Trophoblast cell (in vitro differentiated cells and primary cell): ENCODE measurements at regions not wholly inside any gene's neighbourhood (a gene's known extent, or its start where the extent isn't known, plus 50 kb on each side); places are given as distances from the start of the nearest gene placed in this dataset.
"Not testable (repeated sequence)": the region's sequence is repeated elsewhere in the genome, so short reads cannot be mapped to it uniquely, and the experiment has no call there.

ENCODE experiments used
- DNase-seq, 2 donors: peaks; one replicate each; pipeline ENCODE4 v3.0.0-alpha.2; 2016
- H2AFZ ChIP-seq: 2 replicates; pipeline ENCODE4 v1.6.1; 2013; ENCODE audit warnings: low read length, moderate library complexity, mild to moderate bottlenecking; ENCODE audit not compliant: insufficient read depth, poor library complexity
- H2AK5ac ChIP-seq: 2 replicates; pipeline ENCODE4 v1.6.1; 2013; ENCODE audit warnings: mild to moderate bottlenecking, low read length
- H2BK120ac ChIP-seq: 2 replicates; pipeline ENCODE4 v1.6.1; 2013; ENCODE audit warnings: low read length, mild to moderate bottlenecking, moderate library complexity; ENCODE audit not compliant: insufficient read depth, poor library complexity
- H2BK12ac ChIP-seq: 2 replicates; pipeline ENCODE4 v1.6.1; 2013; ENCODE audit warnings: mild to moderate bottlenecking, low read length, moderate library complexity
- H2BK5ac ChIP-seq: 2 replicates; pipeline ENCODE4 v1.6.1; 2013; ENCODE audit warnings: low read length, low read depth, moderate library complexity, mild to moderate bottlenecking; ENCODE audit not compliant: poor library complexity
- H3K14ac ChIP-seq: 2 replicates; pipeline ENCODE4 v1.6.1; 2013; ENCODE audit warnings: mild to moderate bottlenecking, low read length
- H3K18ac ChIP-seq: 2 replicates; pipeline ENCODE4 v1.6.1; 2013; ENCODE audit warnings: mild to moderate bottlenecking, low read length
- H3K23ac ChIP-seq: 2 replicates; pipeline ENCODE4 v1.6.1; 2013; ENCODE audit warnings: low read length
- H3K27ac ChIP-seq: 2 replicates; pipeline ENCODE4 v1.5.1; 2013; ENCODE audit warnings: low read depth, mild to moderate bottlenecking, inconsistent platforms, low read length, moderate library complexity
- H3K27me3 ChIP-seq: 2 replicates; pipeline ENCODE4 v1.6.1; 2013; ENCODE audit warnings: inconsistent platforms, mild to moderate bottlenecking, low read length, moderate library complexity; ENCODE audit not compliant: insufficient read depth
- H3K36me3 ChIP-seq, 2 experiments: 1 replicate in 1 of 2; 2 replicates in 1 of 2; pipeline ENCODE4 v1.6.1; 2013; ENCODE audit warnings: low read length in 2 of 2, mild to moderate bottlenecking in 2 of 2, moderate library complexity in 1 of 2; ENCODE audit not compliant: insufficient read depth in 2 of 2, control insufficient read depth in 1 of 2
- H3K4ac ChIP-seq: 2 replicates; pipeline ENCODE4 v1.6.1; 2013; ENCODE audit warnings: low read depth, mild to moderate bottlenecking, low read length, moderate library complexity
- H3K4me1 ChIP-seq, 2 experiments: 1 replicate in 1 of 2; 2 replicates in 1 of 2; pipeline ENCODE4 v1.6.1; 2013; ENCODE audit warnings: low read length in 2 of 2, mild to moderate bottlenecking in 2 of 2, moderate library complexity in 1 of 2; ENCODE audit not compliant: insufficient read depth in 2 of 2, control insufficient read depth in 1 of 2
- H3K4me2 ChIP-seq: 2 replicates; pipeline ENCODE4 v1.6.1; 2013; ENCODE audit warnings: inconsistent platforms, mild to moderate bottlenecking, low read length, moderate library complexity
- H3K4me3 ChIP-seq: 2 replicates; pipeline ENCODE4 v1.5.1; 2013; ENCODE audit warnings: mild to moderate bottlenecking, low read depth, low read length, inconsistent platforms
- H3K79me1 ChIP-seq: one replicate; pipeline ENCODE4 v1.6.1; 2013; ENCODE audit warnings: low read length
- H3K79me2 ChIP-seq: 2 replicates; pipeline ENCODE4 v1.6.1; 2013; ENCODE audit warnings: low read length, mild to moderate bottlenecking; ENCODE audit not compliant: control insufficient read depth, insufficient read depth, poor library complexity
- H3K9ac ChIP-seq: 2 replicates; pipeline ENCODE4 v1.6.1; 2013; ENCODE audit warnings: mild to moderate bottlenecking, low read length
- H3K9me3 ChIP-seq: 2 replicates; pipeline ENCODE4 v1.6.1; 2013; ENCODE audit warnings: low read depth, mild to moderate bottlenecking, control low read depth, inconsistent platforms, low read length; ENCODE audit not compliant: insufficient read depth
- H4K12ac ChIP-seq: 2 replicates; pipeline ENCODE4 v1.6.1; 2013; ENCODE audit warnings: low read depth, mild to moderate bottlenecking, low read length, moderate library complexity
- H4K8ac ChIP-seq: 2 replicates; pipeline ENCODE4 v1.6.1; 2013; ENCODE audit warnings: low read depth, mild to moderate bottlenecking, low read length, moderate library complexity
- H4K91ac ChIP-seq: one replicate; pipeline ENCODE4 v1.6.1; 2013; ENCODE audit warnings: low read depth, mild to moderate bottlenecking, low read length, moderate library complexity
- WGBS: extraction: QIAGEN DNeasy Blood & Tissue Kit; methylation state at CpG from one replicate; pipeline ENCODE4 v1.1.7; 2013; ENCODE audit warnings: missing lambda C conversion rate; ENCODE audit not compliant: insufficient read length, insufficient coverage; ENCODE audit errors: extremely low coverage; 5-methylcytosine and 5-hydroxymethylcytosine counted together

- H3K4me2 ChIP-seq, result no peak overlapping the region
- no peaks in the 10 kb centered on the region for H3K9me3 ChIP-seq
- H3K36me3 ChIP-seq, result no peaks in the 10 kb centered on the region
- H2AK5ac ChIP-seq, result no peak overlapping the region
- no CpG with 5 or more reads among the region's 3 CpGs for WGBS
- no peak for DNase-seq
- no peak overlapping the region for H2BK5ac ChIP-seq
- H3K27ac ChIP-seq, result no peak overlapping the region
- no peaks in the 10 kb centered on the region for H3K79me2 ChIP-seq
- no peak overlapping the region for H4K8ac ChIP-seq
- no peak overlapping the region for H4K12ac ChIP-seq
- no peak overlapping the region for H2BK120ac ChIP-seq
- no peak overlapping the region for H2BK12ac ChIP-seq
- H3K14ac ChIP-seq, result no peak overlapping the region
- no peak overlapping the region for H3K18ac ChIP-seq
- no peaks in the 10 kb centered on the region for H3K79me1 ChIP-seq
- no peaks in the 10 kb centered on the region for H3K27me3 ChIP-seq
- no peak overlapping the region for H2AFZ ChIP-seq
- no peak overlapping the region for H3K4me3 ChIP-seq
- H4K91ac ChIP-seq, result no peak overlapping the region
- no peak overlapping the region for H3K9ac ChIP-seq
- no peak overlapping the region for H3K23ac ChIP-seq
- no peaks in the 10 kb centered on the region for H3K4me1 ChIP-seq
- no peak overlapping the region for H3K4ac ChIP-seq
Observed at GRCh38 chrX:2559124-2559523, 58.3 kb upstream of the DHRSX start.

- Histone ChIP-seq H4K8ac (no peak overlapping the region), H3K4ac (no peak overlapping the region), H3K4me2 (no peak overlapping the region), H3K36me3 (no peaks in the 10 kb centered on the region), H3K18ac (no peak overlapping the region), H4K91ac (no peak overlapping the region), H3K79me1 (no peaks in the 10 kb centered on the region), H2AFZ (no peak overlapping the region), H3K9me3 (no peaks in the 10 kb centered on the region), H3K9ac (no peak overlapping the region), H2AK5ac (no peak overlapping the region), H3K14ac (no peak overlapping the region), H3K27me3 (no peaks in the 10 kb centered on the region), H3K4me1 (peaks cover 0 to 2% of the 10 kb centered on the region in 2 experiments), H3K4me3 (no peak overlapping the region), H2BK5ac (no peak overlapping the region), H2BK12ac (no peak overlapping the region), H3K79me2 (no peaks in the 10 kb centered on the region), H3K27ac (no peak overlapping the region), H2BK120ac (no peak overlapping the region), H3K23ac (no peak overlapping the region), H4K12ac (no peak overlapping the region)
- DNase-seq, result no peak
- WGBS, result no CpG with 5 or more reads among the region's 1 CpG
Observed at GRCh38 chrX:2554891-2555290, 54.1 kb upstream of the DHRSX start.

GRCh38 chrX:2554066-2554465, 53.3 kb upstream of the DHRSX start:
- H3K79me2 ChIP-seq, H3K14ac ChIP-seq: not testable (repeated sequence)
- WGBS, result no CpG with 5 or more reads among the region's 6 CpGs

GRCh38 chrX:2552621-2553201, 51.9 kb upstream of the DHRSX start:
- Histone ChIP-seq H3K4me2 (no peak overlapping the region), H2BK12ac (no peak overlapping the region), H3K27me3 (no peaks in the 10 kb centered on the region)

More at GRCh38 chrX:2554066-2554465, 53.3 kb upstream of the DHRSX start:
- H4K12ac ChIP-seq, H2AFZ ChIP-seq, H4K91ac ChIP-seq, DNase-seq, H3K79me1 ChIP-seq, H2AK5ac ChIP-seq, H3K23ac ChIP-seq, H3K27me3 ChIP-seq, H3K4ac ChIP-seq, H3K4me1 ChIP-seq, H3K27ac ChIP-seq, H3K4me2 ChIP-seq, H3K9me3 ChIP-seq, H2BK12ac ChIP-seq, H2BK120ac ChIP-seq, H4K8ac ChIP-seq, H3K4me3 ChIP-seq, H2BK5ac ChIP-seq, H3K36me3 ChIP-seq, H3K9ac ChIP-seq, H3K18ac ChIP-seq: not testable (repeated sequence)

More at GRCh38 chrX:2552621-2553201, 51.9 kb upstream of the DHRSX start:
- Histone ChIP-seq H3K79me2 (no peaks in the 10 kb centered on the region), H3K4me1 (peaks cover 0 to 2% of the 10 kb centered on the region in 2 experiments), H4K91ac (no peak overlapping the region), H3K14ac (no peak overlapping the region), H2BK5ac (no peak overlapping the region), H2BK120ac (no peak overlapping the region), H3K4ac (no peak overlapping the region), H3K27ac (no peak overlapping the region), H3K18ac (no peak overlapping the region), H3K79me1 (no peaks in the 10 kb centered on the region), H3K23ac (no peak overlapping the region), H3K4me3 (no peak overlapping the region), H3K9me3 (no peaks in the 10 kb centered on the region), H4K8ac (no peak overlapping the region), H4K12ac (no peak overlapping the region), H2AFZ (no peak overlapping the region), H3K36me3 (no peaks in the 10 kb centered on the region), H3K9ac (no peak overlapping the region), H2AK5ac (no peak overlapping the region)
- WGBS, result no CpG with 5 or more reads among the region's 7 CpGs
- DNase-seq, result peak; percentile 46 to 91
